ENCODE measurements at regions not wholly inside any gene's neighbourhood (a gene's known extent, or its start where the extent isn't known, plus 50 kb on each side); places are given as distances from the start of the nearest gene placed in this dataset.

DNA sequence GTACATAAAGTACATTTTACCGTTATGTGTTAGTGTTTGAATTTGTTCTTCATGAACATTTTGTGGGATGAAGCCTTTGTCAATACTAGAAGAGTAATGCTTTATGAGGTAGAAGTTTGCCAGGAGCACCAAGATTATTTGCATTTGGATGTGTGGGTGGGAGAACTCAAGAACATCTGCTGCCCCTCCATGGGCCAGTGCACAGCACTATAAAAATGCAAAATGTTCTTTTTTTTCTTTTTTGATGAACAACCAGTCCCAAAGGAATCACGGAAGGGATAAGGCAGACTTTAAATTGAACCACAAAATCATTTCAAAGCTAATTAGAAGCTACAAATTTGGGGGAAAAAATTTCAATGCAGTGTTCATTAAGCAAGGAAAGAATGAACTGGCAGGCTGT lies 300.3 kb upstream of the NWD2 start:
- no peak for DNase-seq (ENCODE audit: low spot score)

DNA sequence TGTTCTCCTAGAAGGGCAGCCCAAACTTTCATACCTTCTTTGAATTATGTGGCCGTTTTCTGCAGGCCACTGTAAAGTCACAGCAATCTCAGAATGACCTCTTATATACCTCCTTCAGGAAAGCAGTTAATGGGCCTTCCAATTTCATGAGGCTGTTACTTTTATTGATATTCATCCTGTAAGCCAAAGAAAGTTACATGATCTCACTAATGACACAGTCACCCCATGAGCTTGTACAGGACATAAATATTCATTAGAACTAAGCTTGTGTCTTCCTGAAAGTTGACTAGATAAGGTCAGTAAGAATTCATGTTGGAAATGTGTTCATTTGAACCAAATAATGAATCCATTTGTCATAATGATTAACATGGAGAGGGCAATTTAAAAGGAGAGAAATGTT lies 283.1 kb upstream of the NWD2 start:
- DNase-seq (ENCODE audit: low spot score) = no peak

DNA sequence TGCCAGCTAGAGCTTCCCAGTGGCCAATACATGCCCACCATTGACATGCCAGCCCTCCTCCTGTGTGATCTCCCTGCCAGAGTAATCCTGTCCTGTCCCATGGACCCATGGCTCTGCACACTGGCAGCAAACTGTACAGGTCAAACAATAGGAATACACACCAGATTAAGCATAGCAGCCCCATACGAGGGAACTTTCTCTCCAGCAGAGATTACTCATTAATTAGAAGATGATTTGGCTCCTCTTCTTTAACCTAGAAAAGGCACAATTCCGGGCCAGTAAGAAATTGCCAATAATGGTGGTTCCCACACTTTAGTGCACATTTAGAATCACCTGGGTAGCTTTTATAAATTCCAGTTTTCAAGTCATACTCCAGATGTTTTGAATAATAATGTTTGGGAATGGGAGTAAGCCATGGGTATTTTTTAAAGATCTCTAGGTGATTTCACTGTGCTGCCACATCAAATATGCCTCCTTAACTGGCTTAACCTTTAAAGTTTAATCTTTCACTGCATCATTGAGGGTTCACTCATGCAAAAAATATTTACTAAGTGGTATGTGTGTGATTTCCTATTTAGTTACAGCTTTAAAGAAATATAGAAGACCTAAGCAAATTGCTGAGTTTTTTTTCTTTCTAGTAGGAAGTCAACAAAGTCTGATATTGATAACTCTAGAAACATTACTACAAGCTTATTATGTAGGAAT lies 277.6 kb upstream of the NWD2 start:
- DNase-seq (ENCODE audit: low spot score) = no peak

DNA sequence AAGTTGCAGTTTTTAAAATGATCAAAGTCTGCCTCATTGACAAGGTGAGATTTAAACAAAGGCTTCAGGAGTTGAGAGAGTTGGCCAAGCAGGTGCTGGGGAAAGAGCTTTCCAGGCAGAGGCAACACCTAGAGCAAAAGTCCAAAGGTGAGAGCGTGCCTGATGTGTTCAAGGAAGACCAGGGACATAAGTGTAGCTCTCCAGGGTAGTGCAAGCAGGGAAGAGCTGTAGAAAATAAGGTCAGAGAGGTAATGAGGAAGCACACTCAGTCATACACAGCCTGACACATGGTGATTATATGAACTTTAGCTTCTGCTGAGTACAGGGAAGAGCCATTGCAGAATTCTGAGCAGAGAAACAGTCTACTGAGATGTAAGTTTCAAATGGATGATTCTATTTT lies 265.0 kb upstream of the NWD2 start:
- no peak for DNase-seq (ENCODE audit: low spot score)

DNA sequence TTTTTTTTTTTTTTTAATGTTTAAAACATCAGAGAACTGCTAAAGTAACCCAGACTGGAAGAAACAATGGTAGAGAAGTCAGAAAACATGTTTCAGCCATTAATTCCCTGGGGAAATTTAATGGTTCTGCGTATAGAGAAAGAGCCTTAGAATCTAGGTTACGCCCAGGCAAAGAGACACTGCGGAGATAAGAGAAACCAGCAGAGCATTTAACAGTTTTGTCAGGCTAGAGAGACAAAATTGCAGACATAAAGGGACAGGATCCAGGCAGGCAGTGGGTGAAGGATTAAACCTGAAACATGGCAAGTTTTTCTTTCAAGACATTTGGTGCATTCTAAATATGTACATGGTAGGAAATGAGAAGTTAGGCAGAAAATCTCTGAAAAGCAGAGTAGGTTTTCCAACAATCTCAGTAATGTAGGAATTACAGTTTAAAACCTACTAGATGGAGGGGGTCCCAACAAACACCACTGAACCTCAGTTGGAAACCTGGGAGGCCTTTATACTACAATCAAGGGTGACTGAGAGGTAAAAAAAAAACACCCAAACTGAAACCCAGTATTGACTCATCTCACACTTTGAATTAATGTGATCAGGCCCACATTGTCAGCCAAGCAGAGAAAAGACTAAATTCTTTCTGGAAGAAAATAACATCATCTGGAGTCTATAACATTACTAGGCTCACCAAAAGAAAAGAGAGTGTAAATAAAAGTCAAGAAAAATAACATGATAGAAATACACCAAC lies 254.2 kb upstream of the NWD2 start:
- no peak for DNase-seq (ENCODE audit: low spot score)

DNA sequence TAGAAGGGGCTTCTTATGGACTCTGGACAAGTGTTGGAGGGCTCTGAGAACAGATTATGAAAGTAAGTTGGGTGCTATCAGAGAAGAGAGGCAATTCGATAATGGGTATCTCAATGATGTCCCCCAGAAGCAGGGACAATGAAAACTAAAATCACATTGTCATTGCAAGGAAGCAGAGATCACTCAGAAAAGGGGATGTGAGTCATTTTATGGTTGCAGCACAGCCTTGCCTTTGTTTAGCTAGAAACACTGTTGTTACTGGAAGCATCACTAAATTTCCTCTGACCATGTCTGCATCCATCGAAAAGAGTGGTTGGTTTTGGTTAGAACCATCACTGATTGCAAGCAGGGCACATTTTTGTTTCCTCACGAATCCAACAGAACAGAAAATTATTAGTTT lies 246.8 kb upstream of the NWD2 start:
- no peak for DNase-seq (ENCODE audit: low spot score)

DNA sequence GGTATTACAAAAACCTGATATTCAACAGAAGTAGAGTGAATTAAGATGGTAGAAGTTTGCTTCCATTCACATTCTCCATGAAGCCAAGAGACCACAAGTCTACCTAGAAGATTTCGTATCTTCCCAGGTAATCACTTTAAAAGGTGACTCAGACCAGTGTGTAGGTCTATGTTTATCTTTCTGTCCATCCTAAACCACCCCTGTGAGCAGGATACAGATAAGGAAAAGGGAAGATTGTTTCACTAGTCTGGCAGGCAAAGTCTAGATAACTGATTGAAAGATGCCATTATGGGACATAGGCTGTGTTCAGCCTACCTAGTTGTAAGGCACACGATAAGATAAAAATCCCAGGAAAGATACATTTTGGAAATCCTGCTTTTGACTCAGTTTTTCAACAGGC lies 244.3 kb upstream of the NWD2 start:
- DNase-seq (ENCODE audit: low spot score) = no peak

DNA sequence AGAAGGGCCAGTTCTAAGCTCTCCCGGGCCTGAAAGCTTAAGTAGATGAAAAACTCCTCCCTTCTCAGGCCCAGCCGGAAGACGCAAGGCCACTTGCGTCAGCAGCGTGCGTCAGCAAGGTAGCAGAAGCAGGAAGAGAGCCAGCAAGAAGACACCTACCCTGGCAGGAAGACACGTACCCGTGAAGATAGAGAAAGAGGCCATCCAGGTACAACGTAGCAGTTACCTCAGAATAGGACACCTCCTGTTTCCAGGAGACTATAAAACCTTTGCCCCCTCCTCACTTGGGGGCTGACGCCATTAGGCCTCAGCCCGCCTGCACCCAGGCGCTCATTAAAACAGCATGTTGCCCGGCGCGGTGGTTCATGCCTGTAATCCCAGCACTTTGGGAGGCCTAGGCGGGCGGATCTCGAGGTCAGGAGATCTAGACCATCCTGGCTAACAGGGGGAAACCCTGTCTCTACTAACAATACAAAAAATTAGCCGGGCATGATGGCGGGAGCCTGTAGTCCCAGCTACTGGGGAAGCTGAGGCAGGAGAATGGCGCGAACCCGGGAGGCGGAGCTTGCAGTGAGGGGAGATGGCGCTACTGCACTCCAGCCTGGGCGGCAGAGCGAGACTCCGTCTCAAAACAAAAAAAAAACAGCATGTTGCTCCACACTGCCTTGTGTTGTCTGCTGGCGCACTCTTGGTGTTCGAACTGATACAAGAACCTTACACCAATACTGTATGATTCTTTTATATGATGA lies 242.7 kb upstream of the NWD2 start:
- DNase-seq (ENCODE audit: low spot score) = no peak

DNA sequence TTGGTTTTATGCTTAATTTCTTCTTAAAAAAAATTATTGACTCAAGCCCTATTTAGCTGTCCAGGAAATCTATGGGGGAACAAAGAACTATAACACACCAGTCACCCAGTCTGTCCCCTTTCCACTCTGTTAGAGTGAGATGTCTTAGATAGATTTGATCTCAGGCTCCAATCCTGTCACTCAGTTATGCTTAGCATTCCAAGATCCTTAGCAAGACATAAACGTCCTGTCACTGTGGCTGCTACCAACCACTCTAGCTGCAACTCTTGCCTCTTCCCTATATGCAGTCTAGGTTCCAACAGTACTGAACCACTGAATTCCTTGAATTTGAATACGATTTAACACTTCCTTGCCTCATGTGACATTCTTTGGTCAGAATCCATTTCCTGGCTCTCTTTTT lies 241.9 kb upstream of the NWD2 start:
- no peak for DNase-seq (ENCODE audit: low spot score)

DNA sequence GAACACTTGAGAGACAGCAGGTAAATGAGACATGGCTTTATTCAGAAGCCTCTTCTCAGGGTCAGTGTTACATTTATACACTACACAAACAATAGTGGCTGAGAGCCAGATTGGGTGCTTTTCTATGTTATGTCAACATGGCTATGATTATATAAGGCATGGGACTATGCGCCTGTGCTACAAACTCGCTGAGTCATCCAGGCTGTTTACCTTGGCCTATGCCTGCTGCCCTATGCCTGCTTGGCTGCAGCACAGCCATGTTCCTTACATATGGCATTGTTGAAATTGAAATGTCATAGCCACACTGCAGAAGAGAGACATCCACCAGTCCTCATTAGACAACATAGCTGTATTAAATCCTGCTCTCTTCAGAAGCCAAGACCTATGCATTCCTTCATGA lies 236.3 kb upstream of the NWD2 start:
- peak; percentile 46 for DNase-seq (ENCODE audit: low spot score)

DNA sequence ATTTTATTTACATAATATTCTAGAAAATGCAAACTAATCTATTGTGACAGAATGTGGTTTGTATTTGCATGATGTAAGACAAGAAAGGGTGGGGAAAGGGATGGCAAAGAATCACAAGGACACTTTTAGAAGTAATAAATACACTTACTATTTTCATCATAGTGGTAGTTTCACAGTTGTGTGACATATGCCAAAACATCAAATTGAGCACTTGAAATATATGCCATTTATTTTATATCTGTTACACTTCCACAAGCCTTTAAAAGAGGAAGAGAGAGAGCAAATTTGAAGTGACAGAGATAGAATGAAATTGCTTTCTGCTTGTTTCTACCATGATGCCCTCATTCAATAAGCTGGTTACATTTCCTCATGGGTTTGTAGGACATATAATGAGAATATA lies 230.0 kb upstream of the NWD2 start:
- DNase-seq (ENCODE audit: low spot score) = no peak

DNA sequence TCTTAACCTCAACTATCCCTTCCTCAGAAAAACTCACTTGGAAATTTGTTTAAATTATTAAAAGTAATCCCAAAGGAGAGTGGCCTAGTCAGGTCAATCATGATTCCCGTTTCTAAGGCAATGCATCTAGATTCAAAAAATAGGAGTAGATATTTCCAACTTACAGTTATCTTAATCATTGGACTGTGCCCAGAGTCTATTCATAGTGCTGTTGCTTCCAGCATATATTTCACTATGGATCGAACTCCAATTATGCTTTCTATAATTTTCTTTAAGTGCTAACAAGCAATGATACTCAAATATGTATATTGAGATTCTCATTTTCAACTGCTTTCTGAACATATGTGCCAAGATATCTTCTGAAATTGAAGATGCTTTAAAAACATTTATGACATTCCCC lies 229.2 kb upstream of the NWD2 start:
- no peak for DNase-seq (ENCODE audit: low spot score)

DNA sequence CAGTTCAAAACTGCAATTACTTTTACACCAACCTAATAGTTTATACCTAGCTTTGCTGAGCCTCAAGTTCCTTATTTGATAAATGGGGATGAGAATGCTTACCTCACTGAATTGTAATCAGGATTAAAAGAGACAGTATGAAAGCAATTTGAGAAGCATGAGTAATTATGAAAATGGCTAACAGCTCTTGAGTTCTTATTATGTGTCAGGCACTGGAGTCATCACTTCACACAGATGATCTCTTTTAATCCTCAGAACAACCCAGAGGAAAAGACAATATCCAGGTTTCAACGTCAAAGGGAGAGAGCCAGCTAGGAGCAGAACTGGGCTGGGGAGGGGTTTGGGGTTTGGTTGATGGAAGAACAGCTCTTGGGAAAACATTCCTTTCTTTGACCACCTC lies 221.0 kb upstream of the NWD2 start:
- no peak for DNase-seq (ENCODE audit: low spot score)

DNA sequence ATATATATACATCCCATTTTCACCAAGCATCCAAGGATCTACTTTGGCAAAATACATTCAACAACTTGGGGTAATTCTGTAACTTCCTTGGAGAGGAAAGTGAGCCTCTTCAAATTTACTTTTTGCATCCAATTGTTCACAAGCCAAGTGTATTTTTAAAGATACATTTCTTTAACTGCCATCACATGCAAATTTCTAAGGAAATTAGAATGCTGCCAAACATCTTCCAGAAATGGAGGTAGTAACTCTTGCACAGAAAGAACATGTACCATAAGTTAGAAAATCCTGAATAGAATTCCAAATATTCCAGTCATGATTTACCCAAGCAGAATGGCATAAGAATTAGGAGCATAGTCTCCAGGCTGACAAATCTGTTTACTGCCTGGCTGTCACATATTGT lies 220.5 kb upstream of the NWD2 start:
- DNase-seq (ENCODE audit: low spot score) = no peak

DNA sequence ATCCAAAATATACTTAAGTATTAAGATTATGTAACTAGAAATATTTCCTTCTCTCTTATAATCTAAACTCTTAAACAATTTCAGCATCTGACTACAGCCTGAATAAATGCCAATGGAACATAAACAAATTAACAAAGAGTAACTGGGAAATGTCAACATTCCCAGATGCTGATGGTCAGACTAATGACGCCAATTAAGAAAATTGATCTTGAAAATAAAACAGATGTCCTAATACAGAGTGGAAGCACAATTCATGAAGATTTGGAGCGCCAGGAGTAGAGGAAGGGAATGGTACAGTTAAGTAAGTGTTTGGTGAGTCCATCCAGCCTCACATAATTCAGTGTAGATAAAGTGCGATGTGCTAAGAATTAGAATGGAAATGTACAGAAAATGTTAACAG lies 203.7 kb upstream of the NWD2 start:
- DNase-seq (ENCODE audit: low spot score) = no peak

DNA sequence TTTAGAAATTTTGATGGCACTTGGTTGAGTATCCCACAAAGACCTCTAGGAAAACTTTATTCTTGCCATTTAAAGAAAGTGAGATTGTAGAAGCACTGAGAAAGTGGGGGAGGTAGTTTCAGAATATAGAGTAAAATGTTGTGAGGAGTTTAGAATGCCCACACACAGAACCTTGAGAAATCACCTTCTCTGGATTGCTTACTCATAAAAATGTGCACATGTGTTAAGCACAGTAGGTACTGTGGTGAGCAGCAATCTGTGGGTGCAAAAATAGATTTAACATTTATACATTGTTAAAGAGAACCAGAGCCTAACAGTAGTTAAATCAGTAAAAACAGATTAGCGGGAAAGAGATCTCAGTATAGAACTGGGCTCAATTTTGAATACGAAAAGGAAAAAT lies 201.2 kb upstream of the NWD2 start:
- no peak for DNase-seq (ENCODE audit: low spot score)

DNA sequence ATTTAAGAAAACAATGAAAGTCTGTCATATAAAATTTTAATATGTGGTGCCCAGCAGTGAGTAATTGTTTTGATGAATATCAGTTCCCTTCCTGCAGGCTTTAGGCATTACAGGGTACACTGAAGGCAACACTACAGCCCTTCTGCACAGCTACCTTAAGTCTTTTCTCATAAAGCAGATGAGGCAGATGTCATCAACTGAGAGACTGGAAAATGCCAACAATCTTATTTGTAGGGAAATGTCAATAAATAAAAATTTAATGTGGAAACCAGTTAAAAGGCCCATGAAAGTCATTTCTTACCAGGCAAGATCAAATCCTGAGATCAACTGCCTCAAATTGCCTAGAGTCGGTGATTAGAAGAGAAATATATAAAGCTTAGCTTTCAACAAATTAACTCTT lies 193.4 kb upstream of the NWD2 start:
- no peak for DNase-seq (ENCODE audit: low spot score)

DNA sequence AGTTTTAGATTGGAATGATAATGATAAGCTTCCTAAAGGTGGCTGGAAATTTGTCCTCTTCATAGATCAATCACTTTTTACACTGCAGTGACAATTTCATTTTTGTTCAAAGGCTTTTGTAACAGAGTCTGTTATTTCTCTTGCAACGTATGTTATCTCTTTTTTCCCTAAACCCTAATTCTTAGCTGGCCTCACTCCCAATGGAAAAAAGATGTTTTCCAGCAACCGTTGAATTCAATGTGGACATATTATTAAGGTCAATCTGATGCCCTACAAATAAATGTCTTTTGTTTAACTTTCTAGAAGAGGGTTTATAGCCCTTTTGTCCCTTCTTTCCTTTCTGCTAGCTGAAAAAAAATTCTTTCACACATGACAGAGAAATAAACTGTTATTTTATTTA lies 192.7 kb upstream of the NWD2 start:
- DNase-seq (ENCODE audit: low spot score) = no peak

DNA sequence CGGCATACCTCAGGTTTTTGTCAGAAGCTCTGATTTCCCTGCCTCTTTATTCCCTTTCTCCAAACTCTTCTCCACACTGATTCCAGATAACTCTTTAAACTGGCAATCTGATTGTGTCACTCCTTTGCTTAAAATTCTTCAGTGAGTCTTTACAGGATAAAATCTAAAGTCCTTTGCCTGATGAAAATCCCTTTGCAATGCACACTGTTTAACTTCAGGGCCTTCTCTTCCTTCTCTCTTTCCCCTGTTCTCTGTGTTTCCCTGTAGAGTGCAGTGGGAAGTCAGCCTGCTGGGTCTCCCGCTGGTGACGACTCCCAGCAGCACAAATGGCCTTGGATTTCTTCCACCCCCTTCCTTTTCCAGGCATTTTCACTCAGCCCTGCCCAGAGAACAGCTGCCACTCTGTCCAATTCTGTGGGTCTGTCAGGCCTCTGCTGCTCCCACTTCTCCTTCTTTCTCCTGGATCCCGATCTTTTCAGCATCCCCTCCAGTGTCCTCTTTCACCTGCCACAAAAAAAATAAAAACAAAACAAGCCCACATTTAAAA lies 189.9 kb upstream of the NWD2 start:
- DNase-seq (ENCODE audit: low spot score) = no peak

DNA sequence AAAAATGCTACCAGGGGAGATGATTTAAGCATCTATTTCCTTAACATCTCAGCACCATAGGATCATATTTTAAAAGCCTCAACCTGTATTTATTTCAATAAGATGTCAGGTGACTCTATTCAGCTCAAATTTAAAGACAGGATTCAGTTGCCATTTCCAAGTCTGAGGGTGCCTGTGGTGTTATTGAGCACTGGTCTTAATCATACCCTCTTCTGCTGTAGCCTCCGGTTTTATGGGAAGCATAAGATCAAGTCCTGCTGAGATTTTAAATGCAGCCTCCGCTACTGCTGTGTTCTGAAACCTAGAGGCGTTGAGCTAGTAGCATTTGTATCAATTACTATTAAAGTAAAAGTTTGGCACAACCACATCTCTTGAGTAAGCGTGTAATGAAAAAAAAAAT lies 185.7 kb upstream of the NWD2 start:
- DNase-seq (ENCODE audit: low spot score) = no peak

DNA sequence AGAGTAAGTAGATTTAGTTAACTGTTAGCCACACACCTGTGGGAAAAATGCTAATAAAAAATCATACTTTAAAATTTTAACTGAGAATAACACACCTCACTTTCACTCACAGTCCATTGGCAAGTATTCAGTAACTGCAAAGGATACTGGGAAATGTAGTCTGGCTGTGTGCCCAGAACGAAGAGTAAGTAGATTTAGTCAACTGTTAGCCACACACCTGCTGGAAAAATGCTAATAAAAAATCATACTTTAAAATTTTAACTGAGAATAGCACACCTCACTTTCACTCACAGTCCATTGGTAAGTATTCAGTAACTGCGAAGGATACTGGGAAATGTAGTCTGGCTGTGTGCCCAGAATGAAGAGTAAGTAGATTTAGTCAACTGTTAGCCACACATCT lies 178.4 kb upstream of the NWD2 start:
- DNase-seq (ENCODE audit: low spot score) = no peak

DNA sequence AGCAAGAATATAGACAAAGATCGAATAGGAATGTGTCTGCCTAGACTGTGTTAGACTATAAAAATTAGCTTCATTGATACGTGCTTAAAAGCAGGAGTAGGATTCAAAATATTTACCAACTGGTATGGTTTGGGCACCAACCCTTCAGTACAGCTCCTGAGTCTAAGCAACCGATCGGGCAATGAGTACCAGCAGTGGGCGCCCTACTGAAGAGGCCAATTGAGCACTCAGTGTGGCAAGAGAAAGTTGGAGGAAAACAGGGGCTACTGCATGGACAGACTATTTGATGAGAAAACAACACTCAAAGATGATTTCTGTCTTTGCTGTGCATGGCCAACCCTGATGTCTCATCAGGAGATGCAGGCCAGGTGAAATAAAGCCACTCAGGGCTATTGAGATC lies 176.0 kb upstream of the NWD2 start:
- DNase-seq (ENCODE audit: low spot score) = no peak

DNA sequence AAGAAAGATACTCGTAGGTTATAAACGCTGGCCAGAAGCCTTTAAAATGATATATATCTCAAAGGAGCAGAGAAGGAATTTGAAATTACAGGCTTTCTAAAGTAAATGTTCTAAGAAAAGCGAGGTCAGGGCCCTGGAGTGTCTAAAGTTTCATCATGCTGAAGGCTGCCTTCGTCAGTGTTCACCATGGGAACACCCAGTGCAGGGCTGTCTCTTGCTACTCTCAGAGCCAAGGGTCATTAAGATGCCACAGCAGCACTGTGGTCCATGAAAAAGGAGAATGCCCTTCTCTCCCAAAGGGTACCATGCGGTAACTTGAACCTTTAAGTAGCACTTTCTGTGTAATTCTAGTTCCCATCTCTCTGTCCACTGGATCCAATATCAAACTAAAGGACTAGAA lies 174.5 kb upstream of the NWD2 start:
- no peak for DNase-seq (ENCODE audit: low spot score)
